ENCODE measurements at regions not wholly inside any gene's neighbourhood (a gene's known extent, or its start where the extent isn't known, plus 50 kb on each side); places are given as distances from the start of the nearest gene placed in this dataset.

- DNase-seq (ENCODE audit: low spot score), result peak; percentile 46
These were observed 52.8 kb upstream of the FILIP1 start for GRCh38 chr6:75546381-75546780.

GRCh38 chr6:75550544-75551167 lies 51.0 kb upstream of the SENP6 start:
- no peak for DNase-seq (ENCODE audit: low spot score)

GRCh38 chr6:75551367-75551952 lies 50.2 kb upstream of the SENP6 start:
- DNase-seq (ENCODE audit: low spot score), result no peak
